GM23338 (cell line): ENCODE measurements at regions not wholly inside any gene's neighbourhood (a gene's known extent, or its start where the extent isn't known, plus 50 kb on each side); places are given as distances from the start of the nearest gene placed in this dataset.

Experiments
- ATAC-seq: fragments of 200-7000 bp; cut with Tn5 transposase; 3 replicates; pipeline ENCODE4 v1.9.1; 2020
- DNase-seq: peaks from one replicate; pipeline ENCODE4 v3.0.0-alpha.2; 2015; ENCODE audit warnings: low spot score
- H2AFZ ChIP-seq: fragments of 200-600 bp; sonication (generic); 2 replicates; pipeline ENCODE4 v1.8.0; 2016; ENCODE audit warnings: antibody characterized with exemption, mild to moderate bottlenecking, moderate library complexity
- H3F3A ChIP-seq: fragments of 200-600 bp; sonication (generic); replicated peaks from 2 replicates; pipeline ENCODE4 v1.8.0; 2017; ENCODE audit warnings: antibody characterized with exemption, mixed run types, low read depth
- H3K27ac ChIP-seq: fragments of 200-600 bp; sonication (generic); 2 replicates; pipeline ENCODE4 v1.6.1; 2016; ENCODE audit warnings: low read depth
- H3K27me3 ChIP-seq: fragments of 200-600 bp; sonication (generic); 2 replicates; pipeline ENCODE4 v1.8.0; 2016; ENCODE audit warnings: mild to moderate bottlenecking, mixed run types, moderate library complexity; ENCODE audit not compliant: insufficient read depth
- H3K36me3 ChIP-seq: fragments of 200-600 bp; sonication (generic); 2 replicates; pipeline ENCODE4 v1.8.0; 2016; ENCODE audit warnings: mild to moderate bottlenecking; ENCODE audit not compliant: insufficient read depth
- H3K4me1 ChIP-seq: fragments of 200-600 bp; sonication (generic); 2 replicates; pipeline ENCODE4 v1.8.0; 2016; ENCODE audit warnings: mild to moderate bottlenecking, moderate library complexity; ENCODE audit not compliant: insufficient read depth
- H3K4me2 ChIP-seq: fragments of 200-600 bp; sonication (generic); 2 replicates; pipeline ENCODE4 v1.7.1; 2017; ENCODE audit warnings: mixed run types
- H3K4me3 ChIP-seq: fragments of 200-600 bp; sonication (generic); 2 replicates; pipeline ENCODE4 v1.6.1; 2016; ENCODE audit warnings: mixed run types
- H3K79me2 ChIP-seq: fragments of 200-600 bp; sonication (generic); replicated peaks from 2 replicates; pipeline ENCODE4 v1.8.0; 2017; ENCODE audit warnings: mild to moderate bottlenecking; ENCODE audit not compliant: insufficient read depth
- H3K9me2 ChIP-seq: fragments of 200-600 bp; sonication (generic); 2 replicates; pipeline ENCODE4 v1.8.0; 2017; ENCODE audit not compliant: insufficient read depth
- H4K20me1 ChIP-seq: fragments of 200-600 bp; sonication (generic); replicated peaks from 2 replicates; pipeline ENCODE4 v1.8.0; 2017; ENCODE audit warnings: mild to moderate bottlenecking; ENCODE audit not compliant: insufficient read depth
- H3K27ac Mint-ChIP-seq: 2 replicates; pipeline ENCODE4 v1.8.0; 2020; ENCODE audit warnings: inconsistent platforms, mild to moderate bottlenecking, moderate library complexity, mixed read lengths
- H3K27me3 Mint-ChIP-seq: 3 replicates; pipeline ENCODE4 v1.8.0; 2022; ENCODE audit warnings: low read depth, mild to moderate bottlenecking, moderate library complexity, mixed read lengths, inconsistent platforms; ENCODE audit not compliant: insufficient read depth, poor library complexity
- H3K36me3 Mint-ChIP-seq: 3 replicates; pipeline ENCODE4 v1.8.0; 2021; ENCODE audit warnings: low read depth, mild to moderate bottlenecking, inconsistent platforms, moderate library complexity, mixed read lengths
- H3K4me1 Mint-ChIP-seq: 3 replicates; pipeline ENCODE4 v1.8.0; 2020; ENCODE audit warnings: mild to moderate bottlenecking, inconsistent platforms, mixed read lengths
- H3K4me3 Mint-ChIP-seq: 3 replicates; pipeline ENCODE4 v1.8.0; 2021; ENCODE audit warnings: moderate library complexity, mild to moderate bottlenecking, inconsistent platforms, mixed read lengths
- H3K9me3 Mint-ChIP-seq: 3 replicates; pipeline ENCODE4 v1.8.0; 2020; ENCODE audit warnings: moderate library complexity, mild to moderate bottlenecking, inconsistent platforms, mixed read lengths
- CREB1 ChIP-seq: fragments of 250-450 bp; sonication (Bioruptor Pico); IDR thresholded peaks from 2 replicates; pipeline ENCODE4 v1.5.0; 2020; ENCODE audit warnings: low read depth, mild to moderate bottlenecking, moderate library complexity
- CTCF ChIP-seq, 2 experiments: fragments of 200-600 bp in 1 of 2; sonication (generic) in 1 of 2; conservative IDR thresholded peaks; 2 replicates each; pipeline versions ENCODE4 v1.5.1 to v1.6.1; 2016 to 2017; ENCODE audit warnings: antibody characterized with exemption in 2 of 2, low read depth in 2 of 2, mild to moderate bottlenecking in 2 of 2, moderate library complexity in 1 of 2
- EZH2 ChIP-seq: fragments of 200-600 bp; sonication (generic); IDR thresholded peaks from one replicate; pipeline ENCODE4 v1.8.0; 2017; ENCODE audit warnings: antibody characterized with exemption, mild to moderate bottlenecking, low read depth; ENCODE audit not compliant: unreplicated experiment
- EZH2phosphoT487 ChIP-seq: fragments of 200-600 bp; sonication (generic); IDR thresholded peaks from one replicate; pipeline ENCODE4 v1.8.1; 2018; ENCODE audit warnings: antibody characterized with exemption; ENCODE audit not compliant: unreplicated experiment
- JUNB ChIP-seq: IDR thresholded peaks from one replicate; pipeline ENCODE4 v1.6.1; 2016; ENCODE audit warnings: antibody characterized with exemption; ENCODE audit not compliant: unreplicated experiment
- NANOG ChIP-seq: IDR thresholded peaks from 2 replicates; pipeline ENCODE4 v1.6.1; 2016; ENCODE audit warnings: antibody characterized with exemption, borderline replicate concordance
- POLR2AphosphoS5 ChIP-seq: IDR thresholded peaks from 2 replicates; pipeline ENCODE4 v1.6.1; 2016; ENCODE audit warnings: antibody characterized with exemption, low read depth
- REST ChIP-seq: IDR thresholded peaks from one replicate; pipeline ENCODE4 v1.6.1; 2018; ENCODE audit warnings: antibody characterized with exemption; ENCODE audit not compliant: unreplicated experiment
- STAT1 ChIP-seq: IDR thresholded peaks from one replicate; pipeline ENCODE4 v1.6.1; 2016; ENCODE audit warnings: antibody characterized with exemption; ENCODE audit not compliant: unreplicated experiment
- ZNF114 ChIP-seq: fragments of 250-450 bp; sonication (Bioruptor Pico); IDR thresholded peaks from 2 replicates; pipeline ENCODE4 v1.5.0; 2020; ENCODE audit warnings: mild to moderate bottlenecking, moderate library complexity
- ZNF331 ChIP-seq: fragments of 250-450 bp; sonication (Bioruptor Pico); IDR thresholded peaks from 2 replicates; pipeline ENCODE4 v1.5.0; 2020; ENCODE audit warnings: low read depth, mild to moderate bottlenecking, moderate library complexity
- TF ChIP-seq, protein P1 (sequence below): IDR thresholded peaks from 2 replicates; pipeline ENCODE4 v1.6.1; 2016; ENCODE audit warnings: antibody characterized with exemption
- TF ChIP-seq, protein P2 (sequence below): fragments of 250-450 bp; sonication (Bioruptor Pico); IDR thresholded peaks from 2 replicates; pipeline ENCODE4 v1.5.0; 2020; ENCODE audit warnings: mild to moderate bottlenecking, moderate library complexity

DNA sequence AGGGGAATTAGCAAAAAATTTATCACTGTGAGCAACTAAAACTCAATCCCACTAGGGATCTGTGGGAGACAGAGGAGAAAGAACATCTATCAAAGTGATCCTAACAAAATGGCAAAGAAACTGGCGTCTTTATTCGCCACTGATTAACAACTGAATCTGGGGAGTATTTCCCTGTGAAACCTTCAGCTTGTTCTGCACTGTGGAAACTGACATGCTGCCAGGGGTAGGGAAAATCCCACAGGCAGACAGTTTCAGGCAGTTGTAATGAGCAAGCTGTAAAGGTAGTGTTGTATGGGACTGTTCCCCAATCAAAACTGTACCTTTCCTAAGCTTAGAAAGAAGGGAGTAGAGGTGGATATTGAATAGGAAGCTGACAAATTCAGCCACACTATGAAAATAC is 611.7 kb downstream of the VGLL3 start:
- no peaks in the 10 kb centered on the region; the same call in 2 of the 3 replicates for H3K36me3 Mint-ChIP-seq
- TF ChIP-seq JUNB (no peak), CREB1 (no peak), REST (no peak), CTCF (conservative IDR thresholded peaks at IDR 0.05; ENCODE audit: low read depth in 2 of 2) (no peak), EZH2phosphoT487 (no peak), ZNF331 (CRISPR knock-in tag) (no peak), EZH2 (no peak), ZNF114 (no peak), POLR2AphosphoS5 (no peak), NANOG (no peak), STAT1 (no peak)
- TF ChIP-seq, protein P1, sequence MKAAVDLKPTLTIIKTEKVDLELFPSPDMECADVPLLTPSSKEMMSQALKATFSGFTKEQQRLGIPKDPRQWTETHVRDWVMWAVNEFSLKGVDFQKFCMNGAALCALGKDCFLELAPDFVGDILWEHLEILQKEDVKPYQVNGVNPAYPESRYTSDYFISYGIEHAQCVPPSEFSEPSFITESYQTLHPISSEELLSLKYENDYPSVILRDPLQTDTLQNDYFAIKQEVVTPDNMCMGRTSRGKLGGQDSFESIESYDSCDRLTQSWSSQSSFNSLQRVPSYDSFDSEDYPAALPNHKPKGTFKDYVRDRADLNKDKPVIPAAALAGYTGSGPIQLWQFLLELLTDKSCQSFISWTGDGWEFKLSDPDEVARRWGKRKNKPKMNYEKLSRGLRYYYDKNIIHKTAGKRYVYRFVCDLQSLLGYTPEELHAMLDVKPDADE = no peak
- TF ChIP-seq, protein P2, sequence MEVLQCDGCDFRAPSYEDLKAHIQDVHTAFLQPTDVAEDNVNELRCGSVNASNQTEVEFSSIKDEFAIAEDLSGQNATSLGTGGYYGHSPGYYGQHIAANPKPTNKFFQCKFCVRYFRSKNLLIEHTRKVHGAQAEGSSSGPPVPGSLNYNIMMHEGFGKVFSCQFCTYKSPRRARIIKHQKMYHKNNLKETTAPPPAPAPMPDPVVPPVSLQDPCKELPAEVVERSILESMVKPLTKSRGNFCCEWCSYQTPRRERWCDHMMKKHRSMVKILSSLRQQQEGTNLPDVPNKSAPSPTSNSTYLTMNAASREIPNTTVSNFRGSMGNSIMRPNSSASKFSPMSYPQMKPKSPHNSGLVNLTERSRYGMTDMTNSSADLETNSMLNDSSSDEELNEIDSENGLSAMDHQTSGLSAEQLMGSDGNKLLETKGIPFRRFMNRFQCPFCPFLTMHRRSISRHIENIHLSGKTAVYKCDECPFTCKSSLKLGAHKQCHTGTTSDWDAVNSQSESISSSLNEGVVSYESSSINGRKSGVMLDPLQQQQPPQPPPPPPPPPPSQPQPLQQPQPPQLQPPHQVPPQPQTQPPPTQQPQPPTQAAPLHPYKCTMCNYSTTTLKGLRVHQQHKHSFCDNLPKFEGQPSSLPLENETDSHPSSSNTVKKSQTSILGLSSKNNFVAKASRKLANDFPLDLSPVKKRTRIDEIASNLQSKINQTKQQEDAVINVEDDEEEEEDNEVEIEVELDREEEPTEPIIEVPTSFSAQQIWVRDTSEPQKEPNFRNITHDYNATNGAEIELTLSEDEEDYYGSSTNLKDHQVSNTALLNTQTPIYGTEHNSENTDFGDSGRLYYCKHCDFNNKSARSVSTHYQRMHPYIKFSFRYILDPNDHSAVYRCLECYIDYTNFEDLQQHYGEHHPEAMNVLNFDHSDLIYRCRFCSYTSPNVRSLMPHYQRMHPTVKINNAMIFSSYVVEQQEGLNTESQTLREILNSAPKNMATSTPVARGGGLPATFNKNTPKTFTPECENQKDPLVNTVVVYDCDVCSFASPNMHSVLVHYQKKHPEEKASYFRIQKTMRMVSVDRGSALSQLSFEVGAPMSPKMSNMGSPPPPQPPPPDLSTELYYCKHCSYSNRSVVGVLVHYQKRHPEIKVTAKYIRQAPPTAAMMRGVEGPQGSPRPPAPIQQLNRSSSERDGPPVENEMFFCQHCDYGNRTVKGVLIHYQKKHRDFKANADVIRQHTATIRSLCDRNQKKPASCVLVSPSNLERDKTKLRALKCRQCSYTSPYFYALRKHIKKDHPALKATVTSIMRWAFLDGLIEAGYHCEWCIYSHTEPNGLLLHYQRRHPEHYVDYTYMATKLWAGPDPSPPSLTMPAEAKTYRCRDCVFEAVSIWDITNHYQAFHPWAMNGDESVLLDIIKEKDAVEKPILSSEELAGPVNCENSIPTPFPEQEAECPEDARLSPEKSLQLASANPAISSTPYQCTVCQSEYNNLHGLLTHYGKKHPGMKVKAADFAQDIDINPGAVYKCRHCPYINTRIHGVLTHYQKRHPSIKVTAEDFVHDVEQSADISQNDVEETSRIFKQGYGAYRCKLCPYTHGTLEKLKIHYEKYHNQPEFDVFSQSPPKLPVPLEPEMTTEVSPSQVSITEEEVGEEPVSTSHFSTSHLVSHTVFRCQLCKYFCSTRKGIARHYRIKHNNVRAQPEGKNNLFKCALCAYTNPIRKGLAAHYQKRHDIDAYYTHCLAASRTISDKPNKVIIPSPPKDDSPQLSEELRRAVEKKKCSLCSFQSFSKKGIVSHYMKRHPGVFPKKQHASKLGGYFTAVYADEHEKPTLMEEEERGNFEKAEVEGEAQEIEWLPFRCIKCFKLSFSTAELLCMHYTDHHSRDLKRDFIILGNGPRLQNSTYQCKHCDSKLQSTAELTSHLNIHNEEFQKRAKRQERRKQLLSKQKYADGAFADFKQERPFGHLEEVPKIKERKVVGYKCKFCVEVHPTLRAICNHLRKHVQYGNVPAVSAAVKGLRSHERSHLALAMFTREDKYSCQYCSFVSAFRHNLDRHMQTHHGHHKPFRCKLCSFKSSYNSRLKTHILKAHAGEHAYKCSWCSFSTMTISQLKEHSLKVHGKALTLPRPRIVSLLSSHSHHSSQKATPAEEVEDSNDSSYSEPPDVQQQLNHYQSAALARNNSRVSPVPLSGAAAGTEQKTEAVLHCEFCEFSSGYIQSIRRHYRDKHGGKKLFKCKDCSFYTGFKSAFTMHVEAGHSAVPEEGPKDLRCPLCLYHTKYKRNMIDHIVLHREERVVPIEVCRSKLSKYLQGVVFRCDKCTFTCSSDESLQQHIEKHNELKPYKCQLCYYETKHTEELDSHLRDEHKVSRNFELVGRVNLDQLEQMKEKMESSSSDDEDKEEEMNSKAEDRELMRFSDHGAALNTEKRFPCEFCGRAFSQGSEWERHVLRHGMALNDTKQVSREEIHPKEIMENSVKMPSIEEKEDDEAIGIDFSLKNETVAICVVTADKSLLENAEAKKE = no peak
- Histone ChIP-seq H3K36me3 (no peaks in the 10 kb centered on the region), H3K4me3 (no peak overlapping the region), H3K4me1 (peaks cover 19% of the 10 kb centered on the region), H2AFZ (peak overlapping the region; percentile 78), H4K20me1 (no peaks in the 10 kb centered on the region), H3K27me3 (no peaks in the 10 kb centered on the region), H3F3A (no peaks in the 10 kb centered on the region), H3K9me2 (peaks cover 12% of the 10 kb centered on the region), H3K4me2 (no peak overlapping the region), H3K27ac (no peak overlapping the region), H3K79me2 (no peaks in the 10 kb centered on the region)
- DNase-seq (no peak), ATAC-seq (no peak)
- peaks cover 34% of the 10 kb centered on the region for H3K4me1 Mint-ChIP-seq
- H3K27me3 Mint-ChIP-seq = peaks cover 2% of the 10 kb centered on the region
- H3K4me3 Mint-ChIP-seq = no peak overlapping the region
- H3K9me3 Mint-ChIP-seq = no peaks in the 10 kb centered on the region
- no peak overlapping the region for H3K27ac Mint-ChIP-seq
